ENCODE measurements at regions not wholly inside any gene's neighbourhood (a gene's known extent, or its start where the extent isn't known, plus 50 kb on each side); places are given as distances from the start of the nearest gene placed in this dataset.

- Histone ChIP-seq H3K4me3 (no peak overlapping the region), H3K27me3 (no peaks in the 10 kb centered on the region), H3K27ac (peak overlapping the region; percentile 52), H3K9me3 (no peaks in the 10 kb centered on the region), H3K4me1 (peaks cover 4% of the 10 kb centered on the region), H3K9ac (ENCODE audit: low read depth in 2 of 2, low read length in 2 of 2) (no peak overlapping the region), H3K36me3 (no peaks in the 10 kb centered on the region)
- no peak for TF ChIP-seq CTCF (IDR thresholded peaks at IDR 0.05)
- intact Hi-C loops (cut with DNase I), result no loop called here
- DNase-seq, result peak; percentile 39
Measured at GRCh38 chr12:91778938-91779400, 366.7 kb downstream of the BTG1 start.

GRCh38 chr12:91778091-91778832 lies 367.4 kb downstream of the BTG1 start:
- intact Hi-C loops (cut with DNase I), result no loop called here
- peak; percentile 20 for DNase-seq
- no peak overlapping the region for H3K4me3 ChIP-seq
- H3K36me3 ChIP-seq, result no peaks in the 10 kb centered on the region
- peaks cover 4% of the 10 kb centered on the region for H3K4me1 ChIP-seq
- H3K9ac ChIP-seq (ENCODE audit: low read depth in 2 of 2, low read length in 2 of 2), result no peak overlapping the region
- H3K27me3 ChIP-seq, result no peaks in the 10 kb centered on the region
- peak overlapping the region; percentile 52 for H3K27ac ChIP-seq
- no peaks in the 10 kb centered on the region for H3K9me3 ChIP-seq
- no peak for TF ChIP-seq CTCF (IDR thresholded peaks at IDR 0.05)

- H3K27me3 ChIP-seq, result no peaks in the 10 kb centered on the region
- H3K36me3 ChIP-seq, result no peaks in the 10 kb centered on the region
- H3K4me1 ChIP-seq, result peaks cover 4% of the 10 kb centered on the region
- no peak for TF ChIP-seq CTCF (IDR thresholded peaks at IDR 0.05)
- intact Hi-C loops (cut with DNase I), result no loop called here
- no peak overlapping the region for H3K9ac ChIP-seq (ENCODE audit: low read depth in 2 of 2, low read length in 2 of 2)
- H3K27ac ChIP-seq, result no peak overlapping the region
- H3K9me3 ChIP-seq, result no peaks in the 10 kb centered on the region
- DNase-seq, result no peak
- H3K4me3 ChIP-seq, result no peak overlapping the region
Measured at GRCh38 chr12:91777268-91777992, 368.2 kb downstream of the BTG1 start.

- Histone ChIP-seq H3K36me3 (no peaks in the 10 kb centered on the region), H3K4me3 (no peak overlapping the region), H3K9me3 (no peaks in the 10 kb centered on the region), H3K27ac (no peak overlapping the region), H3K9ac (ENCODE audit: low read depth in 2 of 2, low read length in 2 of 2) (no peak overlapping the region), H3K27me3 (no peaks in the 10 kb centered on the region), H3K4me1 (peaks cover 4% of the 10 kb centered on the region)
- DNase-seq, result no peak
- no peak for TF ChIP-seq CTCF (IDR thresholded peaks at IDR 0.05)
- intact Hi-C loops (cut with DNase I), result no loop called here
Measured at GRCh38 chr12:91774434-91774921, 371.2 kb downstream of the BTG1 start.

- Histone ChIP-seq H3K27me3 (no peaks in the 10 kb centered on the region), H3K36me3 (no peaks in the 10 kb centered on the region), H3K9me3 (no peaks in the 10 kb centered on the region), H3K27ac (no peak overlapping the region), H3K4me3 (no peak overlapping the region), H3K4me1 (peaks cover 4% of the 10 kb centered on the region), H3K9ac (ENCODE audit: low read depth in 2 of 2, low read length in 2 of 2) (no peak overlapping the region)
- intact Hi-C loops (cut with DNase I), result no loop called here
- TF ChIP-seq CTCF (IDR thresholded peaks at IDR 0.05), result no peak
- no peak for DNase-seq
Measured at GRCh38 chr12:91773749-91774429, 371.8 kb downstream of the BTG1 start.

Measured in colonic mucosa (tissue), 4 donors.